Testis (tissue), 2 donors: ENCODE measurements at regions not wholly inside any gene's neighbourhood (a gene's known extent, or its start where the extent isn't known, plus 50 kb on each side); places are given as distances from the start of the nearest gene placed in this dataset.

ENCODE experiments used
- POLR2A ChIP-seq: fragments of 450-650 bp; IDR thresholded peaks from one replicate; pipeline ENCODE4 v1.6.1; 2017; ENCODE audit warnings: antibody characterized with exemption, mild to moderate bottlenecking, moderate library complexity
- TF ChIP-seq, protein P1 (sequence below), 3 experiments: fragments of 450-650 bp in 2 of 3; fragments of 200-600 bp in 1 of 3; sonication (generic) in 1 of 3; IDR thresholded peaks; one replicate each; pipeline ENCODE4 v1.5.1; 2016 to 2019; ENCODE audit warnings: antibody characterized with exemption in 3 of 3, mild to moderate bottlenecking in 2 of 3, moderate library complexity in 1 of 3

DNA sequence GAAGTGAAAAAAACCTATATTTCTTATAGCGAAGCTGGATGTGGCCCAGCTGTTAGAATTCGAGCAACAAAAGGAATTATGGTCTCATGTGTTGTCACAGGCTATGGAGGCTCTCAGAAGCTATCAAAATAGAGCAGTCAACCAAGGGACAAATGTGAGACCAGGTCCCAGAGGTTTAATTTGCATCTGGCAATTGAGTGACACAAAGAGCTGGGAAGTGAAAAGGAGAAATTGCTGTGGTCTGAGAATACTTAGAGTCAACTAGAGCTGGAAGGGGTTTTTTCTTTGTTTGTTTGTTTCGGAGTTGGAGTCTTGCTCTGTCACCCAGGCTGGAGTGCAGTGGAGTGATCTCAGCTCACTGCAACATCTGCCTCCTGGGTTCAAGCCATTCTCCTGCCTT lies 61.3 kb upstream of the SMAD3 start:
- TF ChIP-seq, protein P1, sequence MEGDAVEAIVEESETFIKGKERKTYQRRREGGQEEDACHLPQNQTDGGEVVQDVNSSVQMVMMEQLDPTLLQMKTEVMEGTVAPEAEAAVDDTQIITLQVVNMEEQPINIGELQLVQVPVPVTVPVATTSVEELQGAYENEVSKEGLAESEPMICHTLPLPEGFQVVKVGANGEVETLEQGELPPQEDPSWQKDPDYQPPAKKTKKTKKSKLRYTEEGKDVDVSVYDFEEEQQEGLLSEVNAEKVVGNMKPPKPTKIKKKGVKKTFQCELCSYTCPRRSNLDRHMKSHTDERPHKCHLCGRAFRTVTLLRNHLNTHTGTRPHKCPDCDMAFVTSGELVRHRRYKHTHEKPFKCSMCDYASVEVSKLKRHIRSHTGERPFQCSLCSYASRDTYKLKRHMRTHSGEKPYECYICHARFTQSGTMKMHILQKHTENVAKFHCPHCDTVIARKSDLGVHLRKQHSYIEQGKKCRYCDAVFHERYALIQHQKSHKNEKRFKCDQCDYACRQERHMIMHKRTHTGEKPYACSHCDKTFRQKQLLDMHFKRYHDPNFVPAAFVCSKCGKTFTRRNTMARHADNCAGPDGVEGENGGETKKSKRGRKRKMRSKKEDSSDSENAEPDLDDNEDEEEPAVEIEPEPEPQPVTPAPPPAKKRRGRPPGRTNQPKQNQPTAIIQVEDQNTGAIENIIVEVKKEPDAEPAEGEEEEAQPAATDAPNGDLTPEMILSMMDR (IDR thresholded peaks at IDR 0.05), result no peak
- TF ChIP-seq POLR2A, result no peak
